WTC11 (cell line): ENCODE measurements at regions not wholly inside any gene's neighbourhood (a gene's known extent, or its start where the extent isn't known, plus 50 kb on each side); places are given as distances from the start of the nearest gene placed in this dataset.

Experiments used
- ATF1 ChIP-seq: sonication (generic); formaldehyde crosslinking; IDR thresholded peaks from 2 replicates; pipeline ENCODE4 v1.8.1; 2023; ENCODE audit warnings: mild to moderate bottlenecking, moderate library complexity, missing genetic modification reagents
- ELF4 ChIP-seq: sonication (generic); formaldehyde crosslinking; IDR thresholded peaks from 2 replicates; pipeline ENCODE4 v1.8.1; 2022; ENCODE audit warnings: low read depth, mild to moderate bottlenecking, moderate library complexity, missing genetic modification reagents
- FOXK1 ChIP-seq: sonication (generic); formaldehyde crosslinking; IDR thresholded peaks from 2 replicates; pipeline ENCODE4 v1.8.0; 2022; ENCODE audit warnings: mild to moderate bottlenecking, moderate library complexity, missing genetic modification reagents
- JUN ChIP-seq: sonication (generic); formaldehyde crosslinking; IDR thresholded peaks from 2 replicates; pipeline ENCODE4 v1.8.0; 2023; ENCODE audit warnings: mild to moderate bottlenecking, missing genetic modification reagents
- NFE2L1 ChIP-seq: sonication (generic); formaldehyde crosslinking; IDR thresholded peaks from 2 replicates; pipeline ENCODE4 v1.8.1; 2023; ENCODE audit warnings: missing genetic modification reagents
- SP1 ChIP-seq: sonication (generic); formaldehyde crosslinking; conservative IDR thresholded peaks from 2 replicates; pipeline ENCODE4 v1.8.1; 2022; ENCODE audit warnings: missing genetic modification reagents
- TEAD4 ChIP-seq: sonication (generic); formaldehyde crosslinking; IDR thresholded peaks from 2 replicates; pipeline ENCODE4 v1.8.0; 2022; ENCODE audit warnings: mild to moderate bottlenecking, missing genetic modification reagents
- ZNF263 ChIP-seq: sonication (generic); formaldehyde crosslinking; IDR thresholded peaks from 2 replicates; pipeline ENCODE4 v1.8.1; 2022; ENCODE audit warnings: low read depth, mild to moderate bottlenecking, moderate library complexity, missing genetic modification reagents
- TF ChIP-seq, protein P1 (sequence below): sonication (generic); formaldehyde crosslinking; IDR thresholded peaks from 2 replicates; pipeline ENCODE4 v1.8.1; 2023; ENCODE audit warnings: mild to moderate bottlenecking, missing genetic modification reagents, moderate library complexity
- TF ChIP-seq, protein P2 (sequence below): fragments of 200-600 bp; IDR thresholded peaks from 2 replicates; pipeline ENCODE4 v1.8.0; 2022; ENCODE audit warnings: antibody characterized with exemption
- TF ChIP-seq, protein P3 (sequence below): sonication (generic); formaldehyde crosslinking; IDR thresholded peaks from 2 replicates; pipeline ENCODE4 v1.8.1; 2023; ENCODE audit warnings: mild to moderate bottlenecking, moderate library complexity, missing genetic modification reagents
- TF ChIP-seq, protein P4 (sequence below): sonication (generic); formaldehyde crosslinking; conservative IDR thresholded peaks from 2 replicates; pipeline ENCODE4 v1.8.1; 2023; ENCODE audit warnings: mild to moderate bottlenecking, low read depth, missing genetic modification reagents, moderate library complexity

DNA sequence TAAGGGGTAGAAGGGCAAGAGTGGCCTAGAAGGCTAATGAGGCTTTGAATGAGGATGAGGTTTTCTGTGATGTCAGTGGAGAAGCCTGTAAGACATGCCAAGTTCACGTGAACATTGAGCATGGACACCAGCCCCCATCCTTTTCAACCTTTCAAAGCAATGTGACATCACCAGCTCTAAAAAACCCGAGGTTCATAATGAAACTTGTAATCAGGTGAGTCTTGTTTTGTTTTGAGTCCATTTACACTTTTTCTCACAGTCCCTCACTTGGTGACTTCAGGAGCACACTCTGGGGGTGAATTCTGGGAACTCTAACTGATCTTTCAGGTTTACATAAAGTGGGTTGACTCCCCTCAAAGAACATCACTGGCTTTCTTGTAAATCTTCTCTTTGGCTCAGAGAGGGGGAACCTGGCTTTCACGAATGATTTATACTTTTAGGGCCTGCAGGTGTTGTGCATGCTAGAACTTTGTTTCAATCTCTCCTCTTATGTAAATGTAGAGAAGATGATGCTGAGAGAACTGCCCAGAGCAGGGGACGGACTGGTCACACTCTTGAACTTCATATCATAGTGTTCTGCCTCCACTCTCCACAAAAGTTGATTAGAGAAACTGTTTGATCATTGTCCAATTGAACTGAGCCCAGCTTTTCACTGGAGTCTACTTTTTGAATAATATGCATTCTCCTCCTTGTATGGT is 224.7 kb upstream of the SATB1 start:
- TF ChIP-seq, protein P1, sequence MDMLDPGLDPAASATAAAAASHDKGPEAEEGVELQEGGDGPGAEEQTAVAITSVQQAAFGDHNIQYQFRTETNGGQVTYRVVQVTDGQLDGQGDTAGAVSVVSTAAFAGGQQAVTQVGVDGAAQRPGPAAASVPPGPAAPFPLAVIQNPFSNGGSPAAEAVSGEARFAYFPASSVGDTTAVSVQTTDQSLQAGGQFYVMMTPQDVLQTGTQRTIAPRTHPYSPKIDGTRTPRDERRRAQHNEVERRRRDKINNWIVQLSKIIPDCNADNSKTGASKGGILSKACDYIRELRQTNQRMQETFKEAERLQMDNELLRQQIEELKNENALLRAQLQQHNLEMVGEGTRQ, result no peak
- TF ChIP-seq NFE2L1 (CRISPR knock-in tag) (no peak), TEAD4 (CRISPR knock-in tag) (no peak), ELF4 (CRISPR knock-in tag) (no peak), JUN (CRISPR knock-in tag) (no peak), FOXK1 (CRISPR knock-in tag) (no peak), ATF1 (CRISPR knock-in tag) (no peak), SP1 (CRISPR knock-in tag) (no peak), ZNF263 (CRISPR knock-in tag) (no peak)
- TF ChIP-seq, protein P2, sequence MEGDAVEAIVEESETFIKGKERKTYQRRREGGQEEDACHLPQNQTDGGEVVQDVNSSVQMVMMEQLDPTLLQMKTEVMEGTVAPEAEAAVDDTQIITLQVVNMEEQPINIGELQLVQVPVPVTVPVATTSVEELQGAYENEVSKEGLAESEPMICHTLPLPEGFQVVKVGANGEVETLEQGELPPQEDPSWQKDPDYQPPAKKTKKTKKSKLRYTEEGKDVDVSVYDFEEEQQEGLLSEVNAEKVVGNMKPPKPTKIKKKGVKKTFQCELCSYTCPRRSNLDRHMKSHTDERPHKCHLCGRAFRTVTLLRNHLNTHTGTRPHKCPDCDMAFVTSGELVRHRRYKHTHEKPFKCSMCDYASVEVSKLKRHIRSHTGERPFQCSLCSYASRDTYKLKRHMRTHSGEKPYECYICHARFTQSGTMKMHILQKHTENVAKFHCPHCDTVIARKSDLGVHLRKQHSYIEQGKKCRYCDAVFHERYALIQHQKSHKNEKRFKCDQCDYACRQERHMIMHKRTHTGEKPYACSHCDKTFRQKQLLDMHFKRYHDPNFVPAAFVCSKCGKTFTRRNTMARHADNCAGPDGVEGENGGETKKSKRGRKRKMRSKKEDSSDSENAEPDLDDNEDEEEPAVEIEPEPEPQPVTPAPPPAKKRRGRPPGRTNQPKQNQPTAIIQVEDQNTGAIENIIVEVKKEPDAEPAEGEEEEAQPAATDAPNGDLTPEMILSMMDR, result no peak
- TF ChIP-seq, protein P3, sequence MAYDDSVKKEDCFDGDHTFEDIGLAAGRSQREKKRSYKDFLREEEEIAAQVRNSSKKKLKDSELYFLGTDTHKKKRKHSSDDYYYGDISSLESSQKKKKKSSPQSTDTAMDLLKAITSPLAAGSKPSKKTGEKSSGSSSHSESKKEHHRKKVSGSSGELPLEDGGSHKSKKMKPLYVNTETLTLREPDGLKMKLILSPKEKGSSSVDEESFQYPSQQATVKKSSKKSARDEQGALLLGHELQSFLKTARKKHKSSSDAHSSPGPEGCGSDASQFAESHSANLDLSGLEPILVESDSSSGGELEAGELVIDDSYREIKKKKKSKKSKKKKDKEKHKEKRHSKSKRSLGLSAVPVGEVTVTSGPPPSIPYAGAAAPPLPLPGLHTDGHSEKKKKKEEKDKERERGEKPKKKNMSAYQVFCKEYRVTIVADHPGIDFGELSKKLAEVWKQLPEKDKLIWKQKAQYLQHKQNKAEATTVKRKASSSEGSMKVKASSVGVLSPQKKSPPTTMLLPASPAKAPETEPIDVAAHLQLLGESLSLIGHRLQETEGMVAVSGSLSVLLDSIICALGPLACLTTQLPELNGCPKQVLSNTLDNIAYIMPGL, result no peak
- TF ChIP-seq, protein P4, sequence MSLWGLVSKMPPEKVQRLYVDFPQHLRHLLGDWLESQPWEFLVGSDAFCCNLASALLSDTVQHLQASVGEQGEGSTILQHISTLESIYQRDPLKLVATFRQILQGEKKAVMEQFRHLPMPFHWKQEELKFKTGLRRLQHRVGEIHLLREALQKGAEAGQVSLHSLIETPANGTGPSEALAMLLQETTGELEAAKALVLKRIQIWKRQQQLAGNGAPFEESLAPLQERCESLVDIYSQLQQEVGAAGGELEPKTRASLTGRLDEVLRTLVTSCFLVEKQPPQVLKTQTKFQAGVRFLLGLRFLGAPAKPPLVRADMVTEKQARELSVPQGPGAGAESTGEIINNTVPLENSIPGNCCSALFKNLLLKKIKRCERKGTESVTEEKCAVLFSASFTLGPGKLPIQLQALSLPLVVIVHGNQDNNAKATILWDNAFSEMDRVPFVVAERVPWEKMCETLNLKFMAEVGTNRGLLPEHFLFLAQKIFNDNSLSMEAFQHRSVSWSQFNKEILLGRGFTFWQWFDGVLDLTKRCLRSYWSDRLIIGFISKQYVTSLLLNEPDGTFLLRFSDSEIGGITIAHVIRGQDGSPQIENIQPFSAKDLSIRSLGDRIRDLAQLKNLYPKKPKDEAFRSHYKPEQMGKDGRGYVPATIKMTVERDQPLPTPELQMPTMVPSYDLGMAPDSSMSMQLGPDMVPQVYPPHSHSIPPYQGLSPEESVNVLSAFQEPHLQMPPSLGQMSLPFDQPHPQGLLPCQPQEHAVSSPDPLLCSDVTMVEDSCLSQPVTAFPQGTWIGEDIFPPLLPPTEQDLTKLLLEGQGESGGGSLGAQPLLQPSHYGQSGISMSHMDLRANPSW (CRISPR knock-in tag), result no peak
